Fibroblast of skin of right quadriceps (primary cell): ENCODE measurements at regions not wholly inside any gene's neighbourhood (a gene's known extent, or its start where the extent isn't known, plus 50 kb on each side); places are given as distances from the start of the nearest gene placed in this dataset.

Source experiments
- DNase-seq: peaks from one replicate; pipeline ENCODE4 v3.0.0-alpha.2; 2013

DNA sequence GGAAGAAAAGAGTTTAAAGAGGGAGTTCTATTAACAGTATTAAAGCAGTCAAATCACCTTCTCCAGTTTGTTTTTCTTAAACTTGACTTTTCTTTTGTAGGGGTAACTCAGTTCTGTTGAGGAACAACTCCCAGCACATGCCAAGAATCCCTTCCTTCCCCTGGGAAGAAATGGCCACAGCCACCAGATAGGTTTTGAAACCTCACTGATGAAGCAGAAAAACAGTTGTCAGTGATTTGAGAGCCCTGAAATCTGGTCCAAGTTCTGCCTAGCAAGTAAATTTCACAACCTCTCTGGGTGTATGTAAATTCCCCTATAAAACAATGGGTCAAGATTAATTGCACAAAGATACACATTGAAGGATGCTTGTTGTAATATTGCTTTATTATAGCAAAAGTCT lies 167.1 kb downstream of the DHX15 start:
- DNase-seq = no peak

DNA sequence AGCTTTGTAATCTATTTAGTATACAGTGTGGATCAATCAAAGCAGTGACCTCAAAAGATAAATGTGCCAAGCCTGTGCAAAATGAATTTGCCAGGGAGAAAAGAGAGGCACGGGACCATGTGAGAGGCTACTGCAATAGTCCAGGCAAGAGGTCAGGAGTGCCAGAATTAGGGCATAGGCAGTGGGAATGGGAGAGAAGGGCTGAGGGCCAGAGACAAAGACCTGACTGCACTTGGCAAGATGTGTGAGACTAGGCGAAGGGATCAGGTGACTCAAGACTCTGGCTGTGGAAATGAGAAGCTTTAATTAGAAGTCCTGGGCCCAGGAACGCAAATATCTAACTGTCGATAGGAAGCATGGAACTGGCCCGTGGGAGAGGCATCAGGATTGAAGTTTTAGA lies 168.1 kb downstream of the DHX15 start:
- DNase-seq = no peak

DNA sequence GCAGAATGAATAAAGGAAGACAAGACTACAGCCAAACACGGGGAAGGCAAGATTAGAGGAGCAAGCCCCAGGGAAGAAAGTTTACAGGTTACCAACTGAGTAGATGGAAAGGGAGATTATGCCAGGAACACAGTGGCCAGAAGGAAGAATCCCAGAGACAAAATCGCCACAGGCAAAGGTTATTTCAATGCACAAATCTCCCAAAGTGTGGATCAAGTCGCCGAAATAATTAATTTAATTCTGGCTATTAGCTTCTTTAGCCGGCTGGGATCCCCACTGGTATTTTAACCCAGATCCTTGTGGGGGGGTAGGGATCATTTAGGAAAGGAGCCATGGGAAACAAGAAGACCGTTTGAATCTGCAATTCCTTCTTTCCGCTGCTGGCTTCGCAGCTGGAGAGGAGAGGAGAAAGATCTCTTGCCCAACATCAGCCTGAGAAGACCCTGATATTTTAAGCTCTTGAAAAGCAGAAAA lies 171.0 kb downstream of the DHX15 start:
- DNase-seq = no peak

DNA sequence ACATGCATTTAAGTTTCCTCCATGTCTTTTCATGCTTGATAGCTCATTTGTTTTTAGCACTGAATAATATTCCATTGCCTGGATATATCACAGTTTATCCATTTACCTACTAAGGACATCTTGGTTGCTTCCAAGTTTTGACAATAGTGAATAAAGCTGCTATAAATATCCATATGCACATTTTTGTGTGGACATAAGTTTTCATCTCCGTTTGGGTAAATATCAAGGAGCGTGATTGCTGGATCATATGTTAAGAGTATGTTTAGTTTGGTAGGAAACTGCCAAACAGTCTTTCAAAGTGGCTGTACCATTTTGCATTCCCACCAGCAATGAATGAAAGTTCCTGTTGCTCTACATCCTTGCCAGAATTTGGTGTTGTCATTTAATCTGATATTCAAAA lies 172.5 kb downstream of the DHX15 start:
- DNase-seq = no peak

DNA sequence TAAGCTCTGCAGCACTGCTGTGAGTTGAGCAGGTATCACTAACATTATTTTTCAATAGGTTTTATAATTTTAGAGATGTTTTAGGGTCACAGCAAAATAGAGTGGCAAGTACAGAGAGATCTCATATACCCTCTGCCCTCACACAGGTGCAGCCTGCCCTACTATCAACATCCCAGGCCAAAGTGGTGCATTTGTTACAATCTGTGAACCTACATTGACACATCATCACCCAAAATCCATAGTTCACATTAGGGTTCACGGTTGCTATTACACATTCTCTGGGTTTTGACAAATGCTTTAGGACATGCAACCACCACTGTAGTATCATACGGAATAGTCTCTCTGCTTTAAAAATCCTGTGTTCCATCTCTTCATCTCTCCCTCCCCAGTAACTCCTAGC lies 173.1 kb downstream of the DHX15 start:
- no peak for DNase-seq

DNA sequence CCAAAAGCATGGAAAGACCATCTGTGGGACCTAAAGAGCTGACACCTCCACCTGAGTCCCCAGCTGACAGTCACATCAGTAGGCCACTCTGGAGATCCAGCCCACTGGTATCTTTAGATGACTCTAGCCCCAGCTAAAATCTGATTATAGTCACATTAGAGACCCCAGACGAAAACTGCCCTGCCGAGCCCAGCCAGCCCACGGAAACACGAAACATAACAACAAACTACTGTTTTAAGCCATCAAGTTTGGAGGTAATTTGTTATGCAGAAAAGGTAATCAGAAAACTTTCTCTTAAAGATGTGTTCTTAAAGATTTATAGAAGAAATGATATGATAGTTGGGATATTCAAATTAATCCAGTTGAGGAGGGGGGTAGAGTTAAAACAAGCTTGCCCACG lies 175.7 kb downstream of the DHX15 start:
- no peak for DNase-seq

DNA sequence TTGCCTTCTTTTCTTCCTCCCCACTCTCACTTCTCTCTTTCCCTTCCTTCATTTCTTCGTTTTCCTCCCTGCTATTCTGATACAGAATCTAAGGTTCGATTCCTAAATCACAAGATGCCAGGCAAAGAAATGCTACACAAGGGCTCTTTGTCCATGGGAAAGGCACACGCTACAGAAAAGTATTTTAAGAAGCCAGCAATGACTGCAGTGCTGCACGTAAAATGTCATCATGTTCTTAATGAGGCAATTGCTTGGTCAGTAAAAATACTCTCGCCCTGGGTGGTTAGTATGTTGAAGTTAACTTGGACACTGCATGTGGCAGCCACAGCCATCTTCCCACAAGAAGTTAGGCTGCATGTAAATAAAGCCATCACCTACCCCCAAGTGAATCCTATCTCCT lies 178.4 kb downstream of the DHX15 start:
- no peak for DNase-seq

DNA sequence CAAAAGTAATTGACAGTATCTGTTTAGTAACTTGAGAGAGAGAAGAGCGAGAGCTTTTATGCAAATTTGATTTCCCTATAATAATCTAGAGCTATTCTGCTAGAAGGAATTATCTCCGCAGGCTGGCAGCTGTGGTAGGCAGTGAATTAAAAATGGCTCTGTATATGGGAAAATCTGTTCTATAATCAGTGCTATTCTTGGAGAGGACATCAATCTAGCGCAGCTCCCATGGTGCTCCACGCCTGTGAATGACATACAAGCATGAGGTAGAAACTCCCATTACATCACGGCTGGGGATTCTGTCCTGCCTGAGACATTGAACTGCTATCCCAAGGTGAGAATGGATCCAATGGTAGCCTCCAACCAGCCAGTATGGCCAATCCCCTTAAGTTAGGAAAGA lies 179.0 kb downstream of the DHX15 start:
- no peak for DNase-seq

DNA sequence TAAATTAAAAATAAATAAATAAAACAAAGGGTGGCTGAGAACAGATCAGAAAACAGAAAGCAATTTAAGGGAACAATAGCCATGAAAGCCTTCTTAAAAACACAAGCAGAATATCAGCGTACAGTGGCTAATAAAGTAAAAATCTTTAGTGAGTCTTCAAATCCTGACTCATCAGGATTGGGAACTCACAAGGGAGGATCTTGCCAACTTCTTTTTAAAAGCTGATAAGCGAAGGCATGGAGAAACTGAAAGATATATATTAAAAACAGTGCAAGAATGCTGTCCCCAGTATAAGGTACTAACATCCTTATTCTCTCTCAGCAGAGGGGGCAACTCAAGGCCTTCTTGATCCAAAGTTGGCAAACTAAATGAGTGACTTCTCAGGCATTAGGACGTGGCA lies 180.1 kb downstream of the DHX15 start:
- no peak for DNase-seq

DNA sequence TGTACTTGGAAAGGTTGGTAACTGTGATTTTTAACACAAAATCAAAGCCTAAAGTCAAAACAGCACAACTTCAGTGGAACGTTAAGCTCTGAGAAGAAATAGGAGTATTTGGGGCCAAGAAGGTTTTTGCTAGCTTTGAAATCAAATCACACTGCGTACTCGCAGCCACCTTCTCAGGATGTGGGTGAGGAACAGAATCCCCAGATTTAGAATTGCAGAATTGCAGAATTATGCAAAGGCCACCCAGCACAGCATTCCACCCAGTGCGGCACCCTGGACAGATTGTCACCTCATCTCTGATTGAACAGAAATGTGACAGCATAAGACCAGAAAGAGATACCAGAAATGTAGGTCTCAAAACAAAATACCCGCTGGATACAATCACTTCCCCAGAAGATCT lies 181.1 kb downstream of the DHX15 start:
- no peak for DNase-seq

DNA sequence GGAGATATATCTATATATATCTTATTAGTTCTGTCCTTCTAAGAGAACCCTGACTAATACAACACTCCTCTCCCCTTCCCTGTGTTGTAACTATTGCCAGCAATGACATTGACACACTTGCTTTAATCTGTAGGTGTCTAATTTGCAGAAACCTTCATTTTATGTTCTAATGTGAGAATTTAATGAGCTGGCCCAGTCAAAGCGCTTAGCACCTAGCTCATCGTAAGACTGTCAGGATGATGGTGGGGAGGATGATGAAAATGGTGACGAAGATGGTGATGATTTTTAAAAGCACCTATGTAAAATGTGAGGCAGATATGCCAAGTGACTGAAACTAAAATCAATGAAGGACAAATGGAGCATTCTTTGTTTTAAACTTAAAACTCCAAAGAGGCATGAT lies 183.8 kb downstream of the DHX15 start:
- DNase-seq = no peak

DNA sequence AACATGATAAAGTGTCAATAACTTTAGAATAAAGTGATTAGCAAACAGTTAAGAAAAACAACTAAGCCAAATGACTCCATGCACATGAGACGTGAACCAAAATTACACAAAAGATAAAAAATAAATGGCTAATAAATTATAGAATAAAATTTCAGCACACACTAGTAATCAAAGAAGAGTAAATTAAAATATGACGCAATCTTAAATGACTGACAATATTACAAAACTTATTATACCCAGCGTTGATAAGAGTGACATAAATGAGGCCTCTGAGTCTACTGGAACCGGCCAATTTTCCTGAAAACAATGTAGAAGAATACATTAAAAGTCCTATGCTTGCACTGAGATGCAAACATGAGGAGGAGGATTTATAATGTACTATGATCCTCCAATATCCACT lies 187.4 kb downstream of the DHX15 start:
- DNase-seq = no peak

DNA sequence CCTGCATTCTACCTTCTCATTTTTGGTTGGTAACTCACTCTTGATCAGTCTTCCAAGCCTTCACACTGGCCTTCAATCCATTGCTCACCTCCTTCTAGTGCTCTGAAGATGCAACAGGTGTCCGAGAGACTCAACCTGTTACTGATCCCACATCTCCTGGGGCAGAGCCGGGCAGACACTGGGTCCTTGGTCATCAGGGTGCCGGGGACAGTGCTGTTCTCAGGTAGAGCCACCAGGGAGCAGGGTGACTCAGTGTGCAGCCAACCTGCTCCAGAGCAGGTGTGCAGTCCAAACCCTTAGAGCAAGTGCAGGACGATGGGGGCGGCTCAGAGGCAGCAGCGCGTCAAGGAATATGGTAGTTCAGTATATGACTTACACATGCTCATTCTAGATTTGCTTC lies 188.4 kb downstream of the DHX15 start:
- DNase-seq = no peak

DNA sequence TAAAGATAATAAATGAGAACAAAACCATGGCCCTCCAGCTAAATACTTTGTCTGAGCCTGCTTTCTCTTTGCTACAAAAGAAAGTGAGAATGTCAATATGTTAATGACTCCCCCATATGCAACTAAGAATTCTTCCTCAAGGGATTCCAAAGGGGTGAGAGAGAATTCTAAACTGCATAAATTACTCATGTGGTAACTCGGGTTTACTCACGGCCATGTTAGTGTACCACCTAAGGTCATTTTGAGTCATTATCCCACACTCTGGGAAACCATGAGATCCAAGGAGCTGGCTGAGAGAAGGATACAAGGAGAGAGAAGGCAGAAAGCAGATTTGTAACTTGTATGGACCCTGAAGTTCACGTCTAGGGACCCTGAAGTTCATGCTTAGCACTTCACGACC lies 190.3 kb downstream of the DHX15 start:
- peak; percentile 68 for DNase-seq

DNA sequence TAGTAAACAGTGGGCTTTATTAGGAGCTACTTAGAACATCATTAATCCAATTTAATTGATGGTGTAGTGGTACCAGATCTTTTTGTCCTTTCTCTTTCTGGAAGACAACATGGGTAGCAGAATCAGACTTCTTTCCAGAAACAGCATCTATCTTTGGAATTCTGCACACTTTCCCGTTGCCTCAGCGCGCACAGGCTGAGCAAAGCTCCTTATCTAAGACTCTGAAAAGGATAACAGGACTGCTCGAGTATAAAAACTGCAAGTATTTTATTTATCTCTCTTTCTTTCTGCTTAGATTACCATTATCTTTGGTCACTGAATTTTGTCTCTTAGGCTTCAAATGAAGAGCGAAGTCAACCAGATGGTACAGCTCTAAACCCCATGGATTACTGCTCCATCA lies 191.7 kb downstream of the DHX15 start:
- no peak for DNase-seq

DNA sequence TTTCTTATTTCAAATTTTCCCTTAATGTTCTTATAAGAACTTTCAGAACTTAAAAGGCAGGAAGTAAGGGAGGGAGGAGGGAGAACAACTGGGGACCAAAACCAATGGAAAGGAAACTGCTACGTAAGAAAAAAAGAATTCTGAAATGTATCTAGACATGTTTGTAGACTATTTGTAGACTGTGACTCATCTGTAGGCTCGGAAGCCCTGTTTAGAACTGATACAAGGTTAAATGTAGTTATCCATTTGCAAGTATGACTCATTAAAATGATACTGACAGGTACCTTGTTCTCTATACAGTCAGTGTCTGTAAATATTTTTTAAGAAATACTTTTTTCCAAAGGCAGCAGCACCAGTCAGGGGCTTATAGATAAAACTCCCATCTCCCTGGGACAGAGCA lies 202.0 kb downstream of the DHX15 start:
- peak; percentile 25 for DNase-seq

DNA sequence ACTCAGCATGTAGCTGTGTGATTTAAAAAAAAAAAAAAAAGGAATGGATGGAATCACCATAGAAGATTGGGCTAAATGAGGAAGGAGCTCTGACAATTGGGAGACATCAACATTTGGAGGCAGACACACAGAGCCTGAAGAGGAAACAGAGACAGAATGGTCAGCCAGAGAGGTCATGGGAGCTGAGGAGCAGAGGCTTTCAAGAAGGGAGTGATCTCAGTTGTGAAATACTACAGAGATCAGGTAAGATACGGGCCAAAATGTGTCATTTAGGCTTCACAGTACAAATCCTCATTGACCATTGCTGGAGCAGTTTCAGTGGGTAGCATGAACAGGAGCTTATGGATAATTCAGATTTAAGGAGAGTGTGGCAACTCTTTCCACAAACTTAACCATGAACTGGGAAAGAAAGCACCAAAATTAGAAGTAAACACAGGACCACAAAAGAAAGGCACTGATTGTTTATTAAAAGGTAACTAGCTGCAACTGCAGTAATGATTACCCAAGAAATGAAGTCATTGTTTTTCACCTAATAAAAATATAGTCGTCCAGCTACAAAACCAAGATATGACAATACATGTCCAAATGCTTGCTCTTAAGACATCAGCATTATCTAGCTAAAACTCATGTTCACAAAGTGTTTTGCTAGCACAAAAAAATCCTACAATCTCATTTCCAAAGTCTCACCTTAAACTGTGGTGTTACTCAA lies 203.2 kb downstream of the DHX15 start:
- DNase-seq = no peak

DNA sequence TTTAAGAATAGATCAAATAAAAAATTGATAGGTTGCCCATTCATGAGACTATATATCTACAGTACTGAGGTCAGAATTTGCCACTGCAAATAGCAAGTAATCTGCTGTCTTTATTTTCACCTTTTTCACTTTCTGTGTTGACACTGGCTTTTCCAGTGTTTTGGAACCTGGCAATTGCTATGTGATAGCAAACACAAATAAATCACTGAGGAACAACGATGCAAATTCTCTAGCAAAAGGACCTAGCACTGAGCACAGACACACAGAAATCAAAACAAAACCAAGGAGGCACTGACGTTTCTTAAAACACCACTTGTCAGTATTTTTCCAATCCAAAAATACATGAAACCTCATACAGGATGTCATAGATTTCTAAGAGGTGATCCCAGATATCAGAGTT lies 210.7 kb downstream of the DHX15 start:
- no peak for DNase-seq

DNA sequence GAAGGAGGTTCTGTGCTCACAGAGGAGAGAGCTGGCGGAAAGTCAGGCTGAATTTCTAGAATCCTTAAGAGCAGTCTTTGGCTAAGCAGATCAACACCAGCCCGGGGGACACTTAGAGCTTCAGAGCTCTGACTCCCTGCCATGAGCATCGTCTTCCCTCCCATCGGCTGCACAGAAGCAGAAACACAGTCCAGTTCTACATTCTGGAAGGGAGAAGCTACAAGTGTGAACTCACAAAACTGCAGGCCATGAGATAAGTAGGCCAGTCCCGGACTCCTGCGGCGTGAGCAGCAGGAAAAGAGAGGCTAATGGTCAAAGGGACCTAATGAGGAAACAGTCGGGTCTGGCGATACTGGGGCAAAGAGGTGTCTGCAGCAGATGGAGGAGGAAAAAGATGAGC lies 211.5 kb downstream of the DHX15 start:
- no peak for DNase-seq

DNA sequence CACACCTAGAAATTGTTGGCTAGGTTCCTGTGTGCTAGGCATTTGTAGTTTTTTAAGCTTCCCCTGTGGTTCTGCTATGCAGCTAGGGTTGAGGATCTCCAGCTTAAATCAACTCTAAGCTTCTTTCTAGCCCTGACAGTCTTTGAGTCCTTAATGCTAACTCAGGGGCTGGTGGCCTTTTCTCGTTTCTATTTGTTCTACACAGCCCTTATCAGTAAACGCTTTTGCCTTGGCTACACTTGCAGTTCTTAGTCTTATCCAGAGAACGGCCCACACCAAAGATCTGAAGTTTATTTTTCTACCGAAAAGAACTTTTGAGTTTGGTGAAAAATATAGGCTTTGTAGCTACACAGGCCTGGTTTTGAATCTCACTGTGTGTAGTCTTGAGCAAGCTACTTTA lies 212.0 kb downstream of the DHX15 start:
- DNase-seq = no peak

DNA sequence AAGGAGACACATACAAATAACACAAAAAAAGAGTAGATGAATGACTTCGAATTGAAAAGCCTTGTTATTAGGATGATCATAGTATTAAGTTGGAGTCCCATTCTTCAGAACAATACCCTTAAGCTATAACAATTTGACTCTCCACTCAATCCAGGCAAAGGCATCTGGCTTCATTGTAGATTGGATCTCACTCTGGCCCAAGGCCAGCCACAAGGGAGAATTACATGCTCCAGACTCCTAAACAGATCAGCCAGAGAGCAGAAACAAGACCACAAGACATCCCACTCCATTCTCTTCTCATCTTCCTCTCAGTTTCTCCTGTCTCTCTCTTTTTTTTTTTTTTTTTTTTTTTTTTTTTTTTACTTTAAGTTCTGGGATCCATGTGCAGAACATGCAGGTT lies 213.9 kb downstream of the DHX15 start:
- DNase-seq = no peak

DNA sequence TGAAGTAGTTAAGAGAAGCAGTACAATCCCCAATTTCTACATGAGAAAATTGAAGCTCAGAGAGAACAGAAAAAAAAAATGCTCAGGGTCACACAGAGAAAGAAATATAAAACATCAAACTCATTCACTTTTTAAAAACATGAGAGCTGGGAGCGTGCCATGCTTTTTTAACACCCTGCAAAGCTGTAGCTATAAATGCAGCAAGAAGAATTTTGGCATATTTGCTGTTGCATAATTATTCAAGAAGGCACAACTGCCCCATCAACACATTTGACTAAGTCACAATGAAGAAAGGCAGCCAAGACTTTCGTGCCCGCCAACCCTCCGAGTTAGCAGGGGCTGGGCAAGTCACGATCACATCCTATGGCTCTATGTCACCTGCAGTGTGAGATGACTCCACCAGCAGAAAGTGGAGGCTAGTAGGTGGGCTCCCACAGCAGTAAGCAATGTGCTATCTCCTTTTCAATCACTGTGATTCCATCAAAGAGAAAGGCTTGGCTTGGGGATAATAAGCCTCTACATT lies 214.8 kb downstream of the DHX15 start:
- no peak for DNase-seq

DNA sequence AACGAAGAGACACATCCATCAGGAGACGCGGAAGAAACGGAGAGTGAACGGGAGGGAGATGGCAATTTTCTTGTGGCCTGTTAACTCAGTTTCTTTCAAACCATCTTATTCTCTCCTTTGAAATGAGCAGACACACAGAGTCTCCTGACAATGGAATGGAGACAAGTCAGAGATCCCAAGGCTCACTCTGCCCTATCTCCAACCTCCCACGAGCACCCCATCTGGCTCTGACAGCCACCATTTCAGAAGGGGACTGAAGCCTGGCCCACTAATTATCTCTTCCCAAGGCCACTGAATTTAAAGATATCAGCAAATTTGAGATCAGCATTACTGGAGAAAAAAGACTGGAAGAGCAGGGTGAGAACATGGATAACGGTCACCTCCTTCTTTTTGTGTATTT lies 215.6 kb downstream of the DHX15 start:
- DNase-seq = no peak

DNA sequence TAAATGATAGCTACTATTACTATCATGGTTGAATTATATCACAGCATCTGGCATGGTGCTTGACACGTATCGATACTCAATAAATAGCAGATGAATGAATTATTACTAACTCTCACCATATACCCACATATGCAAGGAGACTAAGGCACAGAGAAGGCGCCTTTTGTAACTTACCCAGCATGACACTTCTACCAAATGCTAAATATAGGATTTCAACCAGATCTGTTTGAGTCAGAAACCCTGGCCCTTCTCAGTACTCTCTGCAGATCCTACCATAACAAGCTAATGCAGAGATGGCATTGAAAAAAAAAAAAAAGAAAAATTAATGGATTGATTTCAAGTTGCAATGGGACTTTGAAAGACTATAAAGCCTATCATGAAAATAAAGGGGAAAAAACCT lies 219.5 kb downstream of the DHX15 start:
- no peak for DNase-seq

DNA sequence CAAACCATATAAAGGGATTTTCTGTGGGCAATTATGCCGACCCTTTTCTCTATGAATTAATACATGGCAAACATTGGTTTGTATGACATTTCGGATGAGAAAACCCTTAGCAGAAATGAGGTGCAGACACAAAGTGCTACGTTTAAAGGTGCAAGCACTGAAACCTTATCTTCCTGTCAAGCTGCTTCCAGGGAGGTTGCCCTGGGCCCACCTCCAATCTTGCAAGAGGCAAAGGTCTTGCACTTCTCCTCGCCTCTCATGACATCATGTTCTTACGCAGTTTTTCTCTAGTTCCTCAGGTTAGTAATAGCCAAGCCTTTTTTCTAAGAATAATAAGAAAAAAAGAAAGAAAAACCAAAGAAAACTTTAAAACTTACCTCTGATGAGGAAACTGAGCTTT lies 220.1 kb downstream of the DHX15 start:
- no peak for DNase-seq
